ENCODE measurements at regions not wholly inside any gene's neighbourhood (a gene's known extent, or its start where the extent isn't known, plus 50 kb on each side); places are given as distances from the start of the nearest gene placed in this dataset.

DNA sequence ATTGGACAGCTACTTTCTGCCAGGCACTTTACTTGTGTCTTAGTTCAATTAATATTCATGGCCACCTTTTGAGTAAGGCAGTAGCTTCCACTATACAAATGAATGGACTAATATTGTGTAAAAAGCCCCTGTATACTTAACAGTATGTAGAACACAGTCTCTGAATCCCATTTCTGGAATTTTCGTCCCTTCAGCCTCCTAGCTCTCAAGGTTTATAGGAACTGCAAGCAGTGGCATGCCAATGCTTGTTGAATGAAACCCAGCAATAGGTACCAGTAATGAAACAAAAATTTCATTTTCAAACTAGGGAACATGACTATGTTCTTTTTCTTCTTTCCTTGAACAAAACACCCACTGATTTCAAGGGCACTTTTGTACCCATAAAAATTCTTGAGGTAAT, 361.6 kb downstream of the TDRD3 start:
- ATAC-seq = no peak
- CTCF ChIA-PET = no interaction called here
- Mint-ChIP-seq H3K27ac (no peak overlapping the region), H3K4me3 (no peak overlapping the region), H3K36me3 (no peaks in the 10 kb centered on the region), H3K9me3 (0 out of 2 replicates have a peak, but pooled peaks cover 4% of the 10 kb centered on the region), H3K27me3 (ENCODE audit: low read depth) (no peaks in the 10 kb centered on the region), H3K4me1 (peaks cover 46% of the 10 kb centered on the region)
- no peak for DNase-seq (ENCODE audit: low spot score)
- no peak for TF ChIP-seq ZNF396 (CRISPR knock-in tag; IDR thresholded peaks at IDR 0.05; ENCODE audit: borderline replicate concordance)
- TF ChIP-seq, protein P1, sequence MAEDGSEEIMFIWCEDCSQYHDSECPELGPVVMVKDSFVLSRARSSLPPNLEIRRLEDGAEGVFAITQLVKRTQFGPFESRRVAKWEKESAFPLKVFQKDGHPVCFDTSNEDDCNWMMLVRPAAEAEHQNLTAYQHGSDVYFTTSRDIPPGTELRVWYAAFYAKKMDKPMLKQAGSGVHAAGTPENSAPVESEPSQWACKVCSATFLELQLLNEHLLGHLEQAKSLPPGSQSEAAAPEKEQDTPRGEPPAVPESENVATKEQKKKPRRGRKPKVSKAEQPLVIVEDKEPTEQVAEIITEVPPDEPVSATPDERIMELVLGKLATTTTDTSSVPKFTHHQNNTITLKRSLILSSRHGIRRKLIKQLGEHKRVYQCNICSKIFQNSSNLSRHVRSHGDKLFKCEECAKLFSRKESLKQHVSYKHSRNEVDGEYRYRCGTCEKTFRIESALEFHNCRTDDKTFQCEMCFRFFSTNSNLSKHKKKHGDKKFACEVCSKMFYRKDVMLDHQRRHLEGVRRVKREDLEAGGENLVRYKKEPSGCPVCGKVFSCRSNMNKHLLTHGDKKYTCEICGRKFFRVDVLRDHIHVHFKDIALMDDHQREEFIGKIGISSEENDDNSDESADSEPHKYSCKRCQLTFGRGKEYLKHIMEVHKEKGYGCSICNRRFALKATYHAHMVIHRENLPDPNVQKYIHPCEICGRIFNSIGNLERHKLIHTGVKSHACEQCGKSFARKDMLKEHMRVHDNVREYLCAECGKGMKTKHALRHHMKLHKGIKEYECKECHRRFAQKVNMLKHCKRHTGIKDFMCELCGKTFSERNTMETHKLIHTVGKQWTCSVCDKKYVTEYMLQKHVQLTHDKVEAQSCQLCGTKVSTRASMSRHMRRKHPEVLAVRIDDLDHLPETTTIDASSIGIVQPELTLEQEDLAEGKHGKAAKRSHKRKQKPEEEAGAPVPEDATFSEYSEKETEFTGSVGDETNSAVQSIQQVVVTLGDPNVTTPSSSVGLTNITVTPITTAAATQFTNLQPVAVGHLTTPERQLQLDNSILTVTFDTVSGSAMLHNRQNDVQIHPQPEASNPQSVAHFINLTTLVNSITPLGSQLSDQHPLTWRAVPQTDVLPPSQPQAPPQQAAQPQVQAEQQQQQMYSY (CRISPR knock-in tag; IDR thresholded peaks at IDR 0.05) = no peak
- no peak for TF ChIP-seq SMAD4 (CRISPR knock-in tag; IDR thresholded peaks at IDR 0.05)
- TF ChIP-seq, protein P2, sequence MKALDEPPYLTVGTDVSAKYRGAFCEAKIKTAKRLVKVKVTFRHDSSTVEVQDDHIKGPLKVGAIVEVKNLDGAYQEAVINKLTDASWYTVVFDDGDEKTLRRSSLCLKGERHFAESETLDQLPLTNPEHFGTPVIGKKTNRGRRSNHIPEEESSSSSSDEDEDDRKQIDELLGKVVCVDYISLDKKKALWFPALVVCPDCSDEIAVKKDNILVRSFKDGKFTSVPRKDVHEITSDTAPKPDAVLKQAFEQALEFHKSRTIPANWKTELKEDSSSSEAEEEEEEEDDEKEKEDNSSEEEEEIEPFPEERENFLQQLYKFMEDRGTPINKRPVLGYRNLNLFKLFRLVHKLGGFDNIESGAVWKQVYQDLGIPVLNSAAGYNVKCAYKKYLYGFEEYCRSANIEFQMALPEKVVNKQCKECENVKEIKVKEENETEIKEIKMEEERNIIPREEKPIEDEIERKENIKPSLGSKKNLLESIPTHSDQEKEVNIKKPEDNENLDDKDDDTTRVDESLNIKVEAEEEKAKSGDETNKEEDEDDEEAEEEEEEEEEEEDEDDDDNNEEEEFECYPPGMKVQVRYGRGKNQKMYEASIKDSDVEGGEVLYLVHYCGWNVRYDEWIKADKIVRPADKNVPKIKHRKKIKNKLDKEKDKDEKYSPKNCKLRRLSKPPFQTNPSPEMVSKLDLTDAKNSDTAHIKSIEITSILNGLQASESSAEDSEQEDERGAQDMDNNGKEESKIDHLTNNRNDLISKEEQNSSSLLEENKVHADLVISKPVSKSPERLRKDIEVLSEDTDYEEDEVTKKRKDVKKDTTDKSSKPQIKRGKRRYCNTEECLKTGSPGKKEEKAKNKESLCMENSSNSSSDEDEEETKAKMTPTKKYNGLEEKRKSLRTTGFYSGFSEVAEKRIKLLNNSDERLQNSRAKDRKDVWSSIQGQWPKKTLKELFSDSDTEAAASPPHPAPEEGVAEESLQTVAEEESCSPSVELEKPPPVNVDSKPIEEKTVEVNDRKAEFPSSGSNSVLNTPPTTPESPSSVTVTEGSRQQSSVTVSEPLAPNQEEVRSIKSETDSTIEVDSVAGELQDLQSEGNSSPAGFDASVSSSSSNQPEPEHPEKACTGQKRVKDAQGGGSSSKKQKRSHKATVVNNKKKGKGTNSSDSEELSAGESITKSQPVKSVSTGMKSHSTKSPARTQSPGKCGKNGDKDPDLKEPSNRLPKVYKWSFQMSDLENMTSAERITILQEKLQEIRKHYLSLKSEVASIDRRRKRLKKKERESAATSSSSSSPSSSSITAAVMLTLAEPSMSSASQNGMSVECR (CRISPR knock-in tag; IDR thresholded peaks at IDR 0.05; ENCODE audit: borderline replicate concordance) = no peak
- no peak for TF ChIP-seq ZBTB21 (CRISPR knock-in tag; IDR thresholded peaks at IDR 0.05; ENCODE audit: borderline replicate concordance)
- TF ChIP-seq JAZF1 (CRISPR knock-in tag; IDR thresholded peaks at IDR 0.05) = no peak
- no peak for TF ChIP-seq NFATC4 (CRISPR knock-in tag; IDR thresholded peaks at IDR 0.05)
- TF ChIP-seq NR2C2 (CRISPR knock-in tag; IDR thresholded peaks at IDR 0.05) = no peak
- TF ChIP-seq ZNF423 (CRISPR knock-in tag; IDR thresholded peaks at IDR 0.05) = no peak
- TF ChIP-seq, protein P3, sequence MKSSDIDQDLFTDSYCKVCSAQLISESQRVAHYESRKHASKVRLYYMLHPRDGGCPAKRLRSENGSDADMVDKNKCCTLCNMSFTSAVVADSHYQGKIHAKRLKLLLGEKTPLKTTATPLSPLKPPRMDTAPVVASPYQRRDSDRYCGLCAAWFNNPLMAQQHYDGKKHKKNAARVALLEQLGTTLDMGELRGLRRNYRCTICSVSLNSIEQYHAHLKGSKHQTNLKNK (CRISPR knock-in tag; IDR thresholded peaks at IDR 0.05) = no peak
- TF ChIP-seq, protein P4, sequence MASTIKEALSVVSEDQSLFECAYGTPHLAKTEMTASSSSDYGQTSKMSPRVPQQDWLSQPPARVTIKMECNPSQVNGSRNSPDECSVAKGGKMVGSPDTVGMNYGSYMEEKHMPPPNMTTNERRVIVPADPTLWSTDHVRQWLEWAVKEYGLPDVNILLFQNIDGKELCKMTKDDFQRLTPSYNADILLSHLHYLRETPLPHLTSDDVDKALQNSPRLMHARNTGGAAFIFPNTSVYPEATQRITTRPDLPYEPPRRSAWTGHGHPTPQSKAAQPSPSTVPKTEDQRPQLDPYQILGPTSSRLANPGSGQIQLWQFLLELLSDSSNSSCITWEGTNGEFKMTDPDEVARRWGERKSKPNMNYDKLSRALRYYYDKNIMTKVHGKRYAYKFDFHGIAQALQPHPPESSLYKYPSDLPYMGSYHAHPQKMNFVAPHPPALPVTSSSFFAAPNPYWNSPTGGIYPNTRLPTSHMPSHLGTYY (CRISPR knock-in tag; IDR thresholded peaks at IDR 0.05) = no peak
- no peak for TF ChIP-seq GRHL2 (CRISPR knock-in tag; IDR thresholded peaks at IDR 0.05; ENCODE audit: insufficient replicate concordance, severe bottlenecking)
- TF ChIP-seq, protein P5, sequence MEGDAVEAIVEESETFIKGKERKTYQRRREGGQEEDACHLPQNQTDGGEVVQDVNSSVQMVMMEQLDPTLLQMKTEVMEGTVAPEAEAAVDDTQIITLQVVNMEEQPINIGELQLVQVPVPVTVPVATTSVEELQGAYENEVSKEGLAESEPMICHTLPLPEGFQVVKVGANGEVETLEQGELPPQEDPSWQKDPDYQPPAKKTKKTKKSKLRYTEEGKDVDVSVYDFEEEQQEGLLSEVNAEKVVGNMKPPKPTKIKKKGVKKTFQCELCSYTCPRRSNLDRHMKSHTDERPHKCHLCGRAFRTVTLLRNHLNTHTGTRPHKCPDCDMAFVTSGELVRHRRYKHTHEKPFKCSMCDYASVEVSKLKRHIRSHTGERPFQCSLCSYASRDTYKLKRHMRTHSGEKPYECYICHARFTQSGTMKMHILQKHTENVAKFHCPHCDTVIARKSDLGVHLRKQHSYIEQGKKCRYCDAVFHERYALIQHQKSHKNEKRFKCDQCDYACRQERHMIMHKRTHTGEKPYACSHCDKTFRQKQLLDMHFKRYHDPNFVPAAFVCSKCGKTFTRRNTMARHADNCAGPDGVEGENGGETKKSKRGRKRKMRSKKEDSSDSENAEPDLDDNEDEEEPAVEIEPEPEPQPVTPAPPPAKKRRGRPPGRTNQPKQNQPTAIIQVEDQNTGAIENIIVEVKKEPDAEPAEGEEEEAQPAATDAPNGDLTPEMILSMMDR (IDR thresholded peaks at IDR 0.05) = no peak
- POLR2A ChIA-PET = no interaction called here

Data from WTC11 (cell line).